HEK293T (cell line): ENCODE measurements at regions not wholly inside any gene's neighbourhood (a gene's known extent, or its start where the extent isn't known, plus 50 kb on each side); places are given as distances from the start of the nearest gene placed in this dataset.

ENCODE experiments used
- BHLHE40 ChIP-seq: fragments of 450-650 bp; IDR thresholded peaks from 2 replicates; pipeline ENCODE4 v1.6.1; 2016; ENCODE audit warnings: mild to moderate bottlenecking, moderate library complexity, borderline replicate concordance
- CTBP1 ChIP-seq: fragments of 450-650 bp; IDR thresholded peaks from 2 replicates; pipeline ENCODE4 v1.6.1; 2016; ENCODE audit warnings: borderline replicate concordance
- L3MBTL2 ChIP-seq: fragments of 450-650 bp; conservative IDR thresholded peaks from 2 replicates; pipeline ENCODE4 v1.6.1; 2016; ENCODE audit warnings: mild to moderate bottlenecking
- SUZ12 ChIP-seq: fragments of 450-650 bp; IDR thresholded peaks from 2 replicates; pipeline ENCODE4 v1.6.1; 2016; ENCODE audit warnings: mild to moderate bottlenecking
- TARDBP ChIP-seq: fragments of 450-650 bp; IDR thresholded peaks from 2 replicates; pipeline ENCODE4 v1.6.1; 2016

- TF ChIP-seq BHLHE40 (no peak), CTBP1 (no peak), TARDBP (no peak), L3MBTL2 (no peak), SUZ12 (no peak)
Observed at GRCh38 chr15:62809968-62810260, 232.6 kb upstream of the TPM1 start.
